ENCODE measurements at regions not wholly inside any gene's neighbourhood (a gene's known extent, or its start where the extent isn't known, plus 50 kb on each side); places are given as distances from the start of the nearest gene placed in this dataset.
"Not testable (repeated sequence)": the region's sequence is repeated elsewhere in the genome, so short reads cannot be mapped to it uniquely, and the experiment has no call there.

DNA sequence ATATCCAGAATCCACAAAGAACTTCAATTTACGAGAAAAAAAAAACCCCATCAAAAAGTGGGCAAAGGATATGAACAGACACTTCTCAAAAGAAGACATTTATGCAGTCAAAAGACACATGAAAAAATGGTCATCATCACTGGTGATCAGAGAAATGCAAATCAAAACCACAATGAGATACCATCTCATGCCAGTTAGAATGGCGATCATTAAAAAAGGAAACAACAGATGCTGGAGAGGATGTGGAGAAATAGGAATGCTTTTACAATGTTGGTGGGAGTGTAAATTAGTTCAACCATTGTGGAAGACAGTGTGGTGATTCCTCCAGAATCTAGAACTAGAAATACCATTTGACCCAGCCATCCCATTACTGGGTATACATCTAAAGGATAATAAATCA lies 419.9 kb upstream of the DDI1 start:
- TF ChIP-seq JUN (CRISPR knock-in tag; IDR thresholded peaks at IDR 0.05); ZNF776 (CRISPR knock-in tag; IDR thresholded peaks at IDR 0.05); MAFK (conservative IDR thresholded peaks at IDR 0.05 in 1 of 2, IDR thresholded peaks at IDR 0.05 in 1 of 2; ENCODE audit: low read length in 2 of 2): not testable (repeated sequence)
- TF ChIP-seq, protein P1, sequence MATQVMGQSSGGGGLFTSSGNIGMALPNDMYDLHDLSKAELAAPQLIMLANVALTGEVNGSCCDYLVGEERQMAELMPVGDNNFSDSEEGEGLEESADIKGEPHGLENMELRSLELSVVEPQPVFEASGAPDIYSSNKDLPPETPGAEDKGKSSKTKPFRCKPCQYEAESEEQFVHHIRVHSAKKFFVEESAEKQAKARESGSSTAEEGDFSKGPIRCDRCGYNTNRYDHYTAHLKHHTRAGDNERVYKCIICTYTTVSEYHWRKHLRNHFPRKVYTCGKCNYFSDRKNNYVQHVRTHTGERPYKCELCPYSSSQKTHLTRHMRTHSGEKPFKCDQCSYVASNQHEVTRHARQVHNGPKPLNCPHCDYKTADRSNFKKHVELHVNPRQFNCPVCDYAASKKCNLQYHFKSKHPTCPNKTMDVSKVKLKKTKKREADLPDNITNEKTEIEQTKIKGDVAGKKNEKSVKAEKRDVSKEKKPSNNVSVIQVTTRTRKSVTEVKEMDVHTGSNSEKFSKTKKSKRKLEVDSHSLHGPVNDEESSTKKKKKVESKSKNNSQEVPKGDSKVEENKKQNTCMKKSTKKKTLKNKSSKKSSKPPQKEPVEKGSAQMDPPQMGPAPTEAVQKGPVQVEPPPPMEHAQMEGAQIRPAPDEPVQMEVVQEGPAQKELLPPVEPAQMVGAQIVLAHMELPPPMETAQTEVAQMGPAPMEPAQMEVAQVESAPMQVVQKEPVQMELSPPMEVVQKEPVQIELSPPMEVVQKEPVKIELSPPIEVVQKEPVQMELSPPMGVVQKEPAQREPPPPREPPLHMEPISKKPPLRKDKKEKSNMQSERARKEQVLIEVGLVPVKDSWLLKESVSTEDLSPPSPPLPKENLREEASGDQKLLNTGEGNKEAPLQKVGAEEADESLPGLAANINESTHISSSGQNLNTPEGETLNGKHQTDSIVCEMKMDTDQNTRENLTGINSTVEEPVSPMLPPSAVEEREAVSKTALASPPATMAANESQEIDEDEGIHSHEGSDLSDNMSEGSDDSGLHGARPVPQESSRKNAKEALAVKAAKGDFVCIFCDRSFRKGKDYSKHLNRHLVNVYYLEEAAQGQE (IDR thresholded peaks at IDR 0.05; ENCODE audit: borderline replicate concordance in 1 of 2, low read depth in 1 of 2, low read length in 2 of 2), result not testable (repeated sequence)

Data from HepG2 (cell line).